ENCODE measurements at regions not wholly inside any gene's neighbourhood (a gene's known extent, or its start where the extent isn't known, plus 50 kb on each side); places are given as distances from the start of the nearest gene placed in this dataset.
A peak's percentile ranks its signal among the peaks of the same experiment; 100 is the strongest.
"Not testable (repeated sequence)": the region's sequence is repeated elsewhere in the genome, so short reads cannot be mapped to it uniquely, and the experiment has no call there.

GRCh38 chr5:174901336-174901735, 177.0 kb downstream of the MSX2 start:
- DNase-seq: no peak

GRCh38 chr5:174900240-174900865, 176.0 kb downstream of the MSX2 start:
- no peak for DNase-seq

GRCh38 chr5:174897281-174897950, 173.0 kb downstream of the MSX2 start:
- no peak for DNase-seq

- no peak for DNase-seq
These were observed 171.0 kb downstream of the MSX2 start for GRCh38 chr5:174895360-174895759.

- no peak for DNase-seq
These were observed 168.4 kb downstream of the MSX2 start for GRCh38 chr5:174892742-174893141.

GRCh38 chr5:174880412-174881200, 156.2 kb downstream of the MSX2 start:
- DNase-seq: not testable (repeated sequence)

- no peak for DNase-seq
These were observed 153.6 kb downstream of the MSX2 start for GRCh38 chr5:174877987-174878386.

GRCh38 chr5:174872271-174872670, 147.9 kb downstream of the MSX2 start:
- DNase-seq: no peak

GRCh38 chr5:174852143-174852542, 127.8 kb downstream of the MSX2 start:
- no peak for DNase-seq

- no peak for DNase-seq
These were observed 126.3 kb downstream of the MSX2 start for GRCh38 chr5:174850565-174851169.

GRCh38 chr5:174849426-174849825, 125.0 kb downstream of the MSX2 start:
- DNase-seq: no peak

- DNase-seq: no peak
These were observed 120.6 kb downstream of the MSX2 start for GRCh38 chr5:174844971-174845370.

GRCh38 chr5:174843263-174844250, 119.2 kb downstream of the MSX2 start:
- DNase-seq: peak; percentile 28

GRCh38 chr5:174840435-174840834, 116.1 kb downstream of the MSX2 start:
- no peak for DNase-seq

GRCh38 chr5:174839196-174839595, 114.8 kb downstream of the MSX2 start:
- DNase-seq: no peak

GRCh38 chr5:174837919-174838902, 113.8 kb downstream of the MSX2 start:
- DNase-seq: peak; percentile 99

- peak; percentile 54 for DNase-seq
These were observed 109.7 kb downstream of the MSX2 start for GRCh38 chr5:174834081-174834480.

- no peak for DNase-seq
These were observed 108.4 kb downstream of the MSX2 start for GRCh38 chr5:174832811-174833210.

GRCh38 chr5:174832025-174832424, 107.6 kb downstream of the MSX2 start:
- DNase-seq: no peak

GRCh38 chr5:174831031-174831660, 106.8 kb downstream of the MSX2 start:
- DNase-seq: no peak
